ENCODE measurements at regions not wholly inside any gene's neighbourhood (a gene's known extent, or its start where the extent isn't known, plus 50 kb on each side); places are given as distances from the start of the nearest gene placed in this dataset.

DNA sequence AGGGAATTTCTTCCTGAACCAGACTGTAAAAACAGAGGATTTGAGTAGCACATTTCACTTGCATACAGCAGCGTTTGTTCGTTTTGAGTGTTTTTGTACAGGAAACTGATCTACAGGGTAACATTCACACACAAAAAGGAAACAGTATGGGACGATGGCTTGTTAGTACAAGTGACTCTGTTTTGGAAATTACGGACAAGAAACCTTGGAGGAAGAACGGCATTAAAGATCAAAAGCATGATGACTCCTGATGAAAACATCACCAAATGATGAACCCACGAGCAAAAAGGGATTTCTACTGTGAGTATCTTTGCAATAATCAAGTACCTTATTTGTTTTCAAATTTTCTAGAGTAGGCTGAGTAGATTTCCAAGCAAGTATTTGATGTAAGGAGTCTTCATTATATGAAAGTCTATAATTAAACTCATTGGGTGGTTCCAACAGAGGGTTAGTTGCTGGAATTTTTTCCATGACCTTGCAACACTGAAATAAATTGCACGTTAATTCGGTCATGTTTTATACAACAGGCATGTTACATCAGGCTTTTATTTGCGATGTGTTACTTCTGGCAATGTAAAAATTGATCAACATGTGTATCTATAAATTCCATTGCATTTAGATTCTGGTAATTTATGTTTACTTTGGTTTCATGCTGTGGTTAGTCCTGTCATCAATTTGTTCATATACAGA, 76.7 kb upstream of the KCNK2 start:
- TF ChIP-seq USF2 (IDR thresholded peaks at IDR 0.05; ENCODE audit: borderline replicate concordance, low read depth, low read length) (no peak), JUND (IDR thresholded peaks at IDR 0.05) (no peak), EZH2phosphoT487 (IDR thresholded peaks at IDR 0.05; ENCODE audit: borderline replicate concordance, low read depth) (no peak), MAX (IDR thresholded peaks at IDR 0.05; ENCODE audit: low read depth) (no peak), NFIC (IDR thresholded peaks at IDR 0.05; ENCODE audit: borderline replicate concordance) (no peak), FOSL2 (IDR thresholded peaks at IDR 0.05; ENCODE audit: borderline replicate concordance, low read depth) (no peak), USF1 (IDR thresholded peaks at IDR 0.05; ENCODE audit: borderline replicate concordance, low read depth) (no peak), GATA2 (CRISPR knock-in tag; IDR thresholded peaks at IDR 0.05) (no peak), MEF2A (IDR thresholded peaks at IDR 0.05; ENCODE audit: borderline replicate concordance, low read depth) (no peak), MXI1 (IDR thresholded peaks at IDR 0.05; ENCODE audit: low read depth, low read length) (no peak), RCOR1 (IDR thresholded peaks at IDR 0.05; ENCODE audit: low read length) (no peak), ELF1 (IDR thresholded peaks at IDR 0.05) (no peak)
- TF ChIP-seq, protein P1, sequence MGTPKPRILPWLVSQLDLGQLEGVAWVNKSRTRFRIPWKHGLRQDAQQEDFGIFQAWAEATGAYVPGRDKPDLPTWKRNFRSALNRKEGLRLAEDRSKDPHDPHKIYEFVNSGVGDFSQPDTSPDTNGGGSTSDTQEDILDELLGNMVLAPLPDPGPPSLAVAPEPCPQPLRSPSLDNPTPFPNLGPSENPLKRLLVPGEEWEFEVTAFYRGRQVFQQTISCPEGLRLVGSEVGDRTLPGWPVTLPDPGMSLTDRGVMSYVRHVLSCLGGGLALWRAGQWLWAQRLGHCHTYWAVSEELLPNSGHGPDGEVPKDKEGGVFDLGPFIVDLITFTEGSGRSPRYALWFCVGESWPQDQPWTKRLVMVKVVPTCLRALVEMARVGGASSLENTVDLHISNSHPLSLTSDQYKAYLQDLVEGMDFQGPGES (IDR thresholded peaks at IDR 0.05; ENCODE audit: low read depth, low read length) = no peak
- peak overlapping the region; percentile 41 to 52 for H3K4me3 ChIP-seq (ENCODE audit: low read depth in 2 of 2, low read length in 1 of 2)
- peak overlapping the region; percentile 70 to 99 for H3K27ac ChIP-seq (ENCODE audit: low read depth in 2 of 2, low read length in 1 of 2)
- peaks cover 28% of the 10 kb centered on the region for H3F3A ChIP-seq (replicated peaks; ENCODE audit: insufficient read depth)
- no peaks in the 10 kb centered on the region for H3K9me3 ChIP-seq
- WGBS (ENCODE audit: low lambda C conversion rate) = 9% methylated on average over 9 of the region's 9 CpGs
- CTCF ChIA-PET = interaction anchor here (0.7 to 1.0 kb wide), 2 partner anchors 51 to 140 kb away, joined by 3 read pairs; no protein-coding TSS in a partner anchor
- no peaks in the 10 kb centered on the region for H3K36me3 ChIP-seq (replicated peaks in 1 of 2; ENCODE audit: control insufficient read depth in 1 of 2, insufficient read depth in 2 of 2, low read length in 1 of 2)
- H2AFZ ChIP-seq (ENCODE audit: low read depth) = peak overlapping the region; percentile 77
- peak overlapping the region; percentile 67 for H3K4me2 ChIP-seq
- peak overlapping the region; percentile 21; the same call in 1 of the 2 replicates for H3K9ac ChIP-seq
- POLR2A ChIA-PET = no interaction called here
- no peaks in the 10 kb centered on the region for H3K79me2 ChIP-seq (ENCODE audit: insufficient read depth)
- no peaks in the 10 kb centered on the region for H3K9me2 ChIP-seq
- no peaks in the 10 kb centered on the region for H4K20me1 ChIP-seq (ENCODE audit: insufficient read depth)
- H3K4me1 ChIP-seq (ENCODE audit: control insufficient read depth in 1 of 2, insufficient read depth in 2 of 2, low read depth in 1 of 2, low read length in 1 of 2) = peaks cover 21 to 24% of the 10 kb centered on the region in 2 experiments
- DNase-seq = no peak
- no peaks in the 10 kb centered on the region for H3K27me3 ChIP-seq (ENCODE audit: insufficient read depth)

GRCh38 chr1:215007880-215008279, 74.7 kb upstream of the KCNK2 start:
- Histone ChIP-seq H4K20me1 (ENCODE audit: insufficient read depth) (no peaks in the 10 kb centered on the region), H3K9me2 (no peaks in the 10 kb centered on the region), H3K79me2 (ENCODE audit: insufficient read depth) (no peaks in the 10 kb centered on the region), H2AFZ (ENCODE audit: low read depth) (no peak overlapping the region), H3F3A (replicated peaks; ENCODE audit: insufficient read depth) (peaks cover 16% of the 10 kb centered on the region), H3K9me3 (no peaks in the 10 kb centered on the region), H3K4me1 (ENCODE audit: control insufficient read depth in 1 of 2, insufficient read depth in 2 of 2, low read depth in 1 of 2, low read length in 1 of 2) (peaks cover 21 to 23% of the 10 kb centered on the region in 2 experiments), H3K36me3 (replicated peaks in 1 of 2; ENCODE audit: control insufficient read depth in 1 of 2, insufficient read depth in 2 of 2, low read length in 1 of 2) (no peaks in the 10 kb centered on the region), H3K27ac (ENCODE audit: low read depth in 2 of 2, low read length in 1 of 2) (peak overlapping the region in 1 of 2 experiments; percentile 82; a peak in 1 of 4 replicates), H3K27me3 (ENCODE audit: insufficient read depth) (no peaks in the 10 kb centered on the region), H3K4me2 (no peak overlapping the region), H3K4me3 (ENCODE audit: low read depth in 2 of 2, low read length in 1 of 2) (no peak overlapping the region; a peak in 1 of 4 replicates), H3K9ac (no peak overlapping the region)
- CTCF ChIA-PET = no interaction called here
- no peak for DNase-seq
- POLR2A ChIA-PET = no interaction called here
- TF ChIP-seq NFIC (IDR thresholded peaks at IDR 0.05; ENCODE audit: borderline replicate concordance) = peak; percentile 56
- TF ChIP-seq TEAD4 (IDR thresholded peaks at IDR 0.05; ENCODE audit: borderline replicate concordance, insufficient read depth) = no peak
- 0 out of 2 replicates have a peak, but pooled peaks have one; percentile 20 for TF ChIP-seq JUND (IDR thresholded peaks at IDR 0.05)
- TF ChIP-seq TAF1 (IDR thresholded peaks at IDR 0.05; ENCODE audit: borderline replicate concordance, low read depth, low read length) = no peak
- TF ChIP-seq MXI1 (IDR thresholded peaks at IDR 0.05; ENCODE audit: low read depth, low read length) = no peak
- TF ChIP-seq TCF12 (IDR thresholded peaks at IDR 0.05) = peak; percentile 63
- TF ChIP-seq, protein P2, sequence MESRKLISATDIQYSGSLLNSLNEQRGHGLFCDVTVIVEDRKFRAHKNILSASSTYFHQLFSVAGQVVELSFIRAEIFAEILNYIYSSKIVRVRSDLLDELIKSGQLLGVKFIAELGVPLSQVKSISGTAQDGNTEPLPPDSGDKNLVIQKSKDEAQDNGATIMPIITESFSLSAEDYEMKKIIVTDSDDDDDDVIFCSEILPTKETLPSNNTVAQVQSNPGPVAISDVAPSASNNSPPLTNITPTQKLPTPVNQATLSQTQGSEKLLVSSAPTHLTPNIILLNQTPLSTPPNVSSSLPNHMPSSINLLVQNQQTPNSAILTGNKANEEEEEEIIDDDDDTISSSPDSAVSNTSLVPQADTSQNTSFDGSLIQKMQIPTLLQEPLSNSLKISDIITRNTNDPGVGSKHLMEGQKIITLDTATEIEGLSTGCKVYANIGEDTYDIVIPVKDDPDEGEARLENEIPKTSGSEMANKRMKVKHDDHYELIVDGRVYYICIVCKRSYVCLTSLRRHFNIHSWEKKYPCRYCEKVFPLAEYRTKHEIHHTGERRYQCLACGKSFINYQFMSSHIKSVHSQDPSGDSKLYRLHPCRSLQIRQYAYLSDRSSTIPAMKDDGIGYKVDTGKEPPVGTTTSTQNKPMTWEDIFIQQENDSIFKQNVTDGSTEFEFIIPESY (IDR thresholded peaks at IDR 0.05; ENCODE audit: borderline replicate concordance, low read depth) = no peak
- no peak for TF ChIP-seq MEF2A (IDR thresholded peaks at IDR 0.05; ENCODE audit: borderline replicate concordance, low read depth)
- TF ChIP-seq USF1 (IDR thresholded peaks at IDR 0.05; ENCODE audit: borderline replicate concordance, low read depth) = no peak
- no peak for TF ChIP-seq EZH2phosphoT487 (IDR thresholded peaks at IDR 0.05; ENCODE audit: borderline replicate concordance, low read depth)
- TF ChIP-seq, protein P1 (IDR thresholded peaks at IDR 0.05; ENCODE audit: low read depth, low read length) = no peak
- no peak for TF ChIP-seq FOXM1 (IDR thresholded peaks at IDR 0.05; ENCODE audit: low read depth)
- TF ChIP-seq YY1 (IDR thresholded peaks at IDR 0.05; ENCODE audit: low read depth) = no peak
- TF ChIP-seq ELF1 (IDR thresholded peaks at IDR 0.05) = no peak

Measured in SK-N-SH (cell line).